GM18511 (cell line): ENCODE measurements at regions not wholly inside any gene's neighbourhood (a gene's known extent, or its start where the extent isn't known, plus 50 kb on each side); places are given as distances from the start of the nearest gene placed in this dataset.

Experiments
- ATAC-seq: cut with Tn5 transposase; IDR thresholded peaks from one replicate; pipeline ENCODE4 v1.9.1; 2021; ENCODE audit warnings: mild to moderate bottlenecking, moderate library complexity; ENCODE audit not compliant: unreplicated experiment

GRCh38 chr15:99440551-99441443 lies 125.0 kb upstream of the MEF2A start:
- no peak for ATAC-seq

- ATAC-seq: no peak
These were observed 124.4 kb upstream of the MEF2A start for GRCh38 chr15:99441444-99441800.

- ATAC-seq: no peak
These were observed 123.9 kb upstream of the MEF2A start for GRCh38 chr15:99441871-99442251.

GRCh38 chr15:99442252-99442897 lies 123.4 kb upstream of the MEF2A start:
- no peak for ATAC-seq

DNA sequence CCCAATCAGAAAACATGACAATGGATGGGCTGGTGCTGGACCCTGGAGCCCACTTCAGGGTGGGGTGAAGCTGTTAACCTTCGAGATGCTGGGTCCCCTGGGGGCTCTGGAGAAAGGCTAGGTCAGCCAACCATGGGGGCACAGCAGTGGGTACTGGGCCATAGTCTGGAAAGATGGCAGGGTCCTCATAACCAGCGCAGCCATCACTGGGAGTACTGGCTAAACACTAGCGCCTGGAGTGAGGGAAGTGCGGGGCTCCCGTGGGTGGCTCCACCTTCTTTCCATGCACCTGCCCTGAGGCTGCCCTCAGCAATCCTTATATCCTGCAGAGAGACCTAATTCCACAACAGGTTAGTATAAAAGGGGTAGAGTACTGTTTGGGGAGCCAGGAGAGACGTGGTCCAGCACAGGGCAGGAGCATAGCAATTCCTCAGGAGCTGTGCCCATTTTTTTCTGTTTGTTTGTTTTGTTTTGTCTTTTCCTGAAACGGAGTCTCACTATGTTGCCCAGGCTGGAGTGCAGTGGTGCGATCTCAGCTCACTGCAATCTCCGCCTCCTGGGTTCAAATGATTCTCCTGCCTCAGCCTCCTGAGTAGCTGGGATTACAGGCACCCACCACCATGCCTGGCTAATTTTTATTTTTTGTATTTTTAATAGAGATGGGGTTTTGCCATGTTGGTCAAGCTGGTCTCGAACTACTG lies 122.6 kb upstream of the MEF2A start:
- ATAC-seq: no peak

DNA sequence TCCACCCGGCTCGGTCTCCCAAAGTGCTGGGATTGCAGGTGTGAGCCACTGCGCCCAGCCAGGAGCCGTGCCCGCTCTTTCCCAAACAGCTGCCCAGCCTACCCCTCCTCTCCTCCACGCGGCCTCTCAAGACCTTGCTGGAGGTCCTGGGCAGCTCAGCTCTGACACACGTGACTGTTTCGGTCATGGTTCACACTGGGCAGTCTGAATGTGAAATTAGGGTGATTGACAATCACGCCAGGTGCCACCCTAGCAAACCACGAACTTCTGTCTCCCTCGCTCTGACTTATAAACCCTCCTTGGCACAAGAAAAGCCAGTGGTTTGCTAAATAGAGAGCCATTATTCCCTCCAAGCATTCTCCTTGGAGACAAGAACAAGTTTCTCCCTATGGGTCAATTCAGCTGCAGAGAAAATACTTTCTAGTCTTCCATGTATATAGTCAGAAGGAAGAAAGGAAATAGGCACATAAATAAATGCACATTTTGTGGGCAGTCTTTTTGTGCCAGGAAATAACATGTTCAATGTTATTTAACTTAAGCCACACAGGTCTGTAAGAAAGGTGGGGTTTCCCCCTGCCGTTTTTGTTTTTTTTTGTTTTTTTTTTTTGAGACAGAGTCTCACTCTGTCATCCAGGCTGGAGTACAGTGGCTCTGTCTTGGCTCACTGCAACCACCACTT lies 121.9 kb upstream of the MEF2A start:
- no peak for ATAC-seq

GRCh38 chr15:99445272-99445850 lies 120.4 kb upstream of the MEF2A start:
- ATAC-seq: no peak

- ATAC-seq: no peak
These were observed 119.0 kb upstream of the MEF2A start for GRCh38 chr15:99446565-99447496.

- ATAC-seq: no peak
These were observed 118.0 kb upstream of the MEF2A start for GRCh38 chr15:99447497-99448371.

DNA sequence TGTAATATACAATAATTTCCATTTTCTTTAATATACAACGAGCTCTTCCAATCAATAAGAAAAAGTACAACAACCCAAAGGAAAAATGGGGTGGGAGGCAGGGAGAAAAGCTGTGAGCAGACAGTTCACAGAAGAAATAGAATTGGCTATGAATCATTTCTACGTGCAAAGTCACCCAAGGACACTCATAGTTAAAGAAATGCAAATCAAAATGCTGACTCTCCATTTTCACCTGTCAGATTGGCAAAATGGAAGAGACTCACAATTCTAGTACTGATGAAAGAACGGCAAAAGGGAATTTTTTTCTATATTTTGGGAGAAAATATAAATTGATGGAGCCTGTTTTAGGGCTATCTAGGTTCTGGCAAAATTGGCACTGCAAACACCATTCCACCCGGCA lies 116.3 kb upstream of the MEF2A start:
- no peak for ATAC-seq

DNA sequence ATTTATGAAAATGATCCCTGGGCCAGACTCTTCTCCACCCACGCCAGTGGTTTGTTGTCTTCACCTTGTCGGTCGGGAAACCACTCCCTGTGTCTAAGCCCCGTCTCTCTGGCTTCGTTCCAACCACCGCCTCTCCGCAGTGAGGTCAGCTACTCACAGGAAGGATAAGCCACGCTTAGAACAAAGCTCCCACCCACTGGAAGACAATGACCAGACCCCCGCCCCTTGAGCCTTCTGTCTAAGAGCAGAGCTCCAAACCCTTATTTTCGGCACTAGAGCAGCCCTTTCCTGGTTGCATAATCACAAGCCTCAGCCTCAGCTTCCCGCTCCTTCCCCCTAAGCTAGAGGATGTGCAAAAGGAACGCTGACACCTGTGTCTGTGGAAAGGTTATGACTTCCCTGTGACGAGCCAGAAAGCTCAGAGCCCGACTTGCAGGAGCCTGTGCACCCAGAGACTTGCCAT lies 114.9 kb upstream of the MEF2A start:
- ATAC-seq: peak; percentile 40

DNA sequence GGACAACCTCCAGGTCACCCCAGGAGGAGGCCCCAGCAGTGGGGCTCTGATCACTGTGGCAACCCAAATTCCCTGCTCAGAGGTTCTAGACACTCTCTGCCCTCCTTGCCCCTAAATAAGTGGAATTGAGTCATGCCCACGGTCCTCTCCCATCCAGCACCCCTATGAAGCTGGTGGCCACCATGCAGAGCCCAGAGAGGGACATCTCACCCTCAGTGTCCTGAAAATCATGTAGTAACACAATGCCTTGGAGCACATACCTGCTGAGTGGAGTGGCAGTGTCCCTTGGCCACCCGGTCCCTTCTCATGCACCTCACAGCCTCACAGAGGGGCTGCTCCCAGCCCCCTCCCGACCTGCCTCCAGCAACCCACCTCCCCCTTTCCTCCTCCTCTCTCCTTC lies 114.3 kb upstream of the MEF2A start:
- ATAC-seq: no peak

GRCh38 chr15:99452010-99452409 lies 113.8 kb upstream of the MEF2A start:
- no peak for ATAC-seq

DNA sequence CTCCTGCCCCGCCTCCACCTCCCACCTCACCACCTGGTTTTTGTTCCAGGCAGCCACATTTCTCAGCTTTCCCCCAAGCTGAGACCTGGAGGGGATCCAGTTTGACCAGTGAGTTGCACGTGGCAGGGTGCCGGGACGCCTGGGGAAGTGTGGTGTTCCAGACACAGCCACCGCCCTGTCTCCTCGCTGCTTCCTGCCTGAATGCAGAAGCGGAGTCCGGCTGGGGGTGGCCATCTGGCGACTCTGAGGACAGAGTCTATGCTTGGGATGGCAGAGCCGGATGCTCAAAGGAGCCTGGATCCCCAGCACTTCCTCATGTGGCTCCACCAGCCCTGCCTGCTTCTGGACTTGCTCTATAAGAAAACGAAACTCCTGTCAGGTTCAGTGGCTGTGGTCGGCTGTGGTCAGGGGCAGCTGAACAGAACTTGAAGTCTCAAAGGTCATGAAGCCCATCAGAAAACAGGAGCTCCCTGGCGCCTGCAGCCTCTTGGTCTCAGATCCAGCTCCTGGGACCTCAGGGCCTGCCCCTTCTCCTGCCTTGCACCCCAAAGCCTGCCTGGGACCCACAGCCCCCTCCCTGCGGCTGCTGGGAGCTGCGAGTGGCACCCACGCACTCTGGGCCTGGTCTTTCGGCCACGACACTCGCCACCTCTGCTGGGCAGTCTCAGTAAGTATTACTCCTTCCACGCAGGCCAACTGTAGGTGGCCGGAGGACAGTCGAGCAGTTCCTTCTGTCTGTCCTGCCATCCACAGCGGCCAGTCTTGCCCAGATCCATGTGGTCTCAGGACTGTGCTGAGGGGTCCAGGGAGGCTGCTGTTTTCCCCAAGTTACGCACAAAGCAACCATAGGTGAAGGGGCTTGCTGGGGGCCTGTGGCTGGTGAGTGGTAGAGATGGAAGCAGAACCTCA lies 112.8 kb upstream of the MEF2A start:
- ATAC-seq: peak; percentile 91

DNA sequence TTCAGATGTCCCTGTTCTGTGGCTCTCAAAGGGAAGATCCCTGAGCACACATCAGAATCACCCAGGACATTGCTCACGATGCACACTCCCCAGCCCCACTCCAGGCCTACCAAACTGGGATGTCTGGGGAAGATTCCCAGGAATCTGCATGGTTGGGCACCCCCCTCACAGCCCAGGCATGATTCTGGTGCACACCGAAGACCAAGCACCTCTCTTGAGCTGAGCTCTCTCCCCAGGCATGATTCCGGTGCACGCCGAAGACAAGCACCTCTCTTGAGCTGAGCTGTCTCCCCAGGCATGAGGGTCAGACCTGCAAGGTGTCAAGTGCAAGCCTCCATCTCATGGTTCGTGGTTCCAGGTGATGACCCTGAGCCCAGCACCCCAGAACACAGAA lies 112.2 kb upstream of the MEF2A start:
- no peak for ATAC-seq

DNA sequence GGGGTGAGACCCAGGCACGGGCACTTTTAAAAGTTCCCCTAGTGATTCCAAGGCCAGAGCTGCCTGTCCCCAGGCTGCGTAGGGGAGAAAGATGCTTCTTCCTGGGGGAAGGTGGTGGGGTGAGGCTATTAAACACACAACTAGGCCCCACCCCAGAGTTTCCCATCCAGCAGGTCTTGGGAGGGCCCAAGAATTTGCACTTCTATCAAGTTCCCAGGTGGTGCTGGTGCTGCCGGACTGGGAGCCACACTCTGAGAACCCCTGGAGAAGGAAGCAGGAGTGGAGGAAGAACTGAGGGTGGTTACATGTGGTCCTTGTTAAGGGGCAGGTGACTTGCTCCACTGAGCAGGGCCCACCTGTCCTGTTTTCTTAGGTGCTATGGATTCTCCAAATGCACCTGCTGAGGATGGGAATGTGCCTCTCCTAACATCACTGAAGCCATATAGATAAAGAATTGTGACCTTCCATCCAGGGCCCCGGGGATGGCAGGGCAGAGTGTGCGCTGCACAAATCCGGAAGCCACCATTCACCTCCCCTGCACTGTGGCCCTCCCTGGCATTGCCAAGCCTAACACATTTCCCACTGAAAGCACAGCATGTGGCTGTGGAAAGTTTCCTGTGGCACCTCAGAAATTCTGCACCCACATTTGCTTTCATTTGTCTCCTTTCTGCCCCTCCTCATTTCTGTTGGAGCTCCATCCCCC lies 111.5 kb upstream of the MEF2A start:
- ATAC-seq: no peak
